Gastroesophageal sphincter (tissue), 4 donors: ENCODE measurements at regions not wholly inside any gene's neighbourhood (a gene's known extent, or its start where the extent isn't known, plus 50 kb on each side); places are given as distances from the start of the nearest gene placed in this dataset.

Experiments used
- ATAC-seq: fragments of 150-250 bp; one replicate; pipeline ENCODE4 v1.9.1; 2016; ENCODE audit warnings: mild to moderate bottlenecking, moderate library complexity
- H3K27ac ChIP-seq, 4 donors: fragments of 200-600 bp; sonication (generic) in 3 of 4; 1 replicate in 3 of 4; 2 replicates in 1 of 4; pipeline ENCODE4 v1.5.1; 2016 to 2019
- H3K27me3 ChIP-seq: fragments of 200-600 bp; sonication (generic); one replicate; pipeline ENCODE4 v1.5.1; 2019
- H3K36me3 ChIP-seq, 2 donors: fragments of 200-600 bp; sonication (generic); one replicate each; pipeline ENCODE4 v1.5.1; 2019; ENCODE audit warnings: control low read depth in 1 of 2
- H3K4me1 ChIP-seq, 3 donors: fragments of 200-600 bp; sonication (generic); 1 replicate in 2 of 3; 2 replicates in 1 of 3; pipeline ENCODE4 v1.5.1; 2016 to 2019; ENCODE audit warnings: control low read depth in 2 of 3
- H3K4me3 ChIP-seq, 2 donors: fragments of 200-600 bp; sonication (generic); one replicate each; pipeline ENCODE4 v1.5.1; 2019; ENCODE audit warnings: mild to moderate bottlenecking in 1 of 2, moderate library complexity in 1 of 2
- H3K9me3 ChIP-seq, 3 donors: fragments of 200-600 bp; sonication (generic); one replicate each; pipeline ENCODE4 v1.5.1; 2017 to 2019; ENCODE audit warnings: control low read depth in 2 of 3
- EP300 ChIP-seq: sonication (generic); formaldehyde crosslinking; IDR thresholded peaks from one replicate; pipeline ENCODE4 v1.6.1; 2017; ENCODE audit warnings: antibody characterized with exemption, mild to moderate bottlenecking
- POLR2A ChIP-seq, 2 donors: fragments of 450-650 bp; IDR thresholded peaks; one replicate each; pipeline ENCODE4 v1.6.1; 2017; ENCODE audit warnings: antibody characterized with exemption in 2 of 2, mild to moderate bottlenecking in 2 of 2, moderate library complexity in 1 of 2
- POLR2AphosphoS5 ChIP-seq: sonication (generic); formaldehyde crosslinking; IDR thresholded peaks from one replicate; pipeline ENCODE4 v1.6.1; 2017; ENCODE audit warnings: antibody characterized with exemption
- WGBS, 2 donors: methylation state at CpG; one replicate each; pipeline ENCODE4 v1.1.5; 2018; ENCODE audit warnings: low coverage in 1 of 2; 5-methylcytosine and 5-hydroxymethylcytosine counted together
- TF ChIP-seq, protein P1 (sequence below), 4 experiments: fragments of 200-600 bp in 2 of 4; fragments of 450-650 bp in 2 of 4; sonication (generic) in 1 of 4; IDR thresholded peaks; one replicate each; pipeline ENCODE4 v1.5.1; 2017 to 2019; ENCODE audit warnings: antibody characterized with exemption in 4 of 4, mild to moderate bottlenecking in 2 of 4, moderate library complexity in 2 of 4

DNA sequence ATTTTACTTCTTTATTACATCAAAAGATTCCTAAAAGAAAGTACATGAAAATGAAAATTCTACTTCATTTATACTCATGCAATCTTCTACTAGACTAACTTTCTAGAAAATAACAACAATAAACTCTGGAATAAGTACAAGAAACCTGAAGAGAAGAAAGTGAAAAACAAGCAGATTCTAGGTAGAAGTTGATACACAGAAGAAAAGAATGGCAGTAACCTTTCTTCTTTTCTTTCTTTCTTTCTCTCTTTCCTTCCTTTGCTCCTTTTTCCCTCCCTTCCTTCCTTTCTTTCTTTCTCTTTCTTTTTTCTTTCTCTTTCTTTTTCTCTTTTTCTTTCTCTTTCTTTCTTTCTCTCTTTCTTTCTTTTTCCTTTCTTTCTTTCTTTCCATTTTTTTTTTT, 541.7 kb upstream of the ANKRD30A start:
- H3K4me3 ChIP-seq = no peak overlapping the region
- no peaks in the 10 kb centered on the region for H3K9me3 ChIP-seq
- H3K27me3 ChIP-seq = no peaks in the 10 kb centered on the region
- ATAC-seq = no peak
- no peaks in the 10 kb centered on the region for H3K36me3 ChIP-seq
- no peak for TF ChIP-seq EP300
- H3K4me1 ChIP-seq = no peaks in the 10 kb centered on the region
- no peak overlapping the region for H3K27ac ChIP-seq

GRCh38 chr10:36581237-36581636, 544.2 kb upstream of the ANKRD30A start:
- ATAC-seq = no peak
- Histone ChIP-seq H3K4me1 (no peaks in the 10 kb centered on the region), H3K9me3 (no peaks in the 10 kb centered on the region), H3K27ac (no peak overlapping the region), H3K4me3 (no peak overlapping the region), H3K36me3 (no peaks in the 10 kb centered on the region), H3K27me3 (no peaks in the 10 kb centered on the region)
- WGBS, 2 donors = 91 to 96% methylated on average over 2 of the region's 2 CpGs
- TF ChIP-seq EP300 (no peak), POLR2A (IDR thresholded peaks at IDR 0.05) (no peak), POLR2AphosphoS5 (no peak)
- TF ChIP-seq, protein P1, sequence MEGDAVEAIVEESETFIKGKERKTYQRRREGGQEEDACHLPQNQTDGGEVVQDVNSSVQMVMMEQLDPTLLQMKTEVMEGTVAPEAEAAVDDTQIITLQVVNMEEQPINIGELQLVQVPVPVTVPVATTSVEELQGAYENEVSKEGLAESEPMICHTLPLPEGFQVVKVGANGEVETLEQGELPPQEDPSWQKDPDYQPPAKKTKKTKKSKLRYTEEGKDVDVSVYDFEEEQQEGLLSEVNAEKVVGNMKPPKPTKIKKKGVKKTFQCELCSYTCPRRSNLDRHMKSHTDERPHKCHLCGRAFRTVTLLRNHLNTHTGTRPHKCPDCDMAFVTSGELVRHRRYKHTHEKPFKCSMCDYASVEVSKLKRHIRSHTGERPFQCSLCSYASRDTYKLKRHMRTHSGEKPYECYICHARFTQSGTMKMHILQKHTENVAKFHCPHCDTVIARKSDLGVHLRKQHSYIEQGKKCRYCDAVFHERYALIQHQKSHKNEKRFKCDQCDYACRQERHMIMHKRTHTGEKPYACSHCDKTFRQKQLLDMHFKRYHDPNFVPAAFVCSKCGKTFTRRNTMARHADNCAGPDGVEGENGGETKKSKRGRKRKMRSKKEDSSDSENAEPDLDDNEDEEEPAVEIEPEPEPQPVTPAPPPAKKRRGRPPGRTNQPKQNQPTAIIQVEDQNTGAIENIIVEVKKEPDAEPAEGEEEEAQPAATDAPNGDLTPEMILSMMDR (IDR thresholded peaks at IDR 0.05) = no peak

DNA sequence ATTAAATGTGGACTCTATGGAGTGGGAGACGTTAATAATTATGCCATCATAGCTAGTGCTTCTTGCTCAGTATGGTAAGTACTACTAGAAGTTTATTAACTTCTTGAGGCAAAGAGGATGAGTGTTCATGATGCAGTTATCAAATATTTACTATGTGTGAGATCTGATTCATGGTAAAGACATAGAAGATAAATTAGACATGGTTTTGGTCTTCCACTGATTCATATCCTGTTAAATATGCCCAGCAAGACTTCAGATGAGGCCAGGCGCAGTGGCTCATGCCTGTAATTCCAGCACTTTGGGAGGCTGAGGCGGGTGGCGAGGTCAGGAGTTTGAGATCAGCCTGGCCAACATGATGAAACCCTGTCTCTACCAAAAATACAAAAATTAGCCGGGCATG, 547.1 kb upstream of the ANKRD30A start:
- Histone ChIP-seq H3K27ac (no peak overlapping the region), H3K4me3 (no peak overlapping the region), H3K4me1 (no peaks in the 10 kb centered on the region), H3K36me3 (no peaks in the 10 kb centered on the region), H3K27me3 (no peaks in the 10 kb centered on the region), H3K9me3 (no peaks in the 10 kb centered on the region)
- no peak for ATAC-seq
- TF ChIP-seq POLR2AphosphoS5 (no peak), EP300 (no peak), POLR2A (IDR thresholded peaks at IDR 0.05) (no peak)
- TF ChIP-seq, protein P1 (IDR thresholded peaks at IDR 0.05) = no peak
- 94 to 96% methylated on average over 2 to 5 of the region's 5 CpGs for WGBS, 2 donors

DNA sequence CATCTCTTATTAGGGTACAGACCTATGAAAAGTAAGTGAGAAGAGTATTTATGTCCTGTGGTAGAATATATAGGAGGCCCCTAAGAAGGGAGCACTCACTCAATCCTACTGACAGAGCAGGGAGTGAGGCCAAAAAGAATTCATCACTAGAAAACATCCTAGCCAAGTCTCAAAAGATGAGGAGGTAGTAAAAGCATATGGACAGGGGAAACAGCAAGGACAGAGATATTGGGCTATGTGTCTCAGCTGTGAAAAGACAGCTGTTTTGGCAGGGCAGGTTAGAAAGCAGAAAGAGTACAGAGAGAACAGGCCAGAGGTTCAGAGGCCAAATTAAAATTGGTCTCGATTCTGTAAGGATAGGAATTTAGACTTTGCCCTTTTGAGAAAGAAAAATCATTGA, 548.3 kb upstream of the ANKRD30A start:
- Histone ChIP-seq H3K27ac (no peak overlapping the region), H3K9me3 (no peaks in the 10 kb centered on the region), H3K4me3 (no peak overlapping the region), H3K4me1 (no peaks in the 10 kb centered on the region), H3K36me3 (no peaks in the 10 kb centered on the region), H3K27me3 (no peaks in the 10 kb centered on the region)
- WGBS, 2 donors = 40 to 75% methylated on average over 1 of the region's 1 CpG
- no peak for ATAC-seq
- TF ChIP-seq POLR2A (IDR thresholded peaks at IDR 0.05) (no peak), POLR2AphosphoS5 (no peak), EP300 (no peak)
- TF ChIP-seq, protein P1 (IDR thresholded peaks at IDR 0.05) = no peak

DNA sequence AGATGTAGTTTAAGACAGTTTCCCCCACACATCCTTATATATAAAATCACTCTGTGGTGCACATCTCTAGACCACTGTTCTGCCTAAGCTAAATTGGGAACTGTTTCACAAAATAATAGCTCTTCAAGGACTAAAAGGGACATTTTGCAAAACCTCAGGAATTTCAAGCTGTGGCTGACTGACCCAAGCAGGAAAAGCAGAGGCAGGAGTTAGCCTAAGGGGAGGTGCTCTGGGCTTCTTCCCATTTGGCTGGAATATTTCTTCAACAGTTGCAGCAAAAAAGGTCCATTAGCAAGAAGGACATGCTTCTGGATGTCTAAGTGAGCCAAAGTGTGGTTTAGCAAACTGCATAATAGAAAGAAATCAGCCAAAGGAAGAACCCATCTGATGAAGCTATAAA, 551.2 kb upstream of the ANKRD30A start:
- no peak for ATAC-seq
- Histone ChIP-seq H3K9me3 (no peaks in the 10 kb centered on the region), H3K4me3 (no peak overlapping the region), H3K27ac (no peak overlapping the region), H3K36me3 (no peaks in the 10 kb centered on the region), H3K27me3 (no peaks in the 10 kb centered on the region), H3K4me1 (no peaks in the 10 kb centered on the region)
- TF ChIP-seq EP300 (no peak), POLR2AphosphoS5 (no peak), POLR2A (IDR thresholded peaks at IDR 0.05) (no peak)
- TF ChIP-seq, protein P1 (IDR thresholded peaks at IDR 0.05) = no peak

GRCh38 chr10:36573246-36573645, 552.2 kb upstream of the ANKRD30A start:
- TF ChIP-seq EP300 (no peak), POLR2AphosphoS5 (no peak), POLR2A (IDR thresholded peaks at IDR 0.05) (no peak)
- TF ChIP-seq, protein P1 (IDR thresholded peaks at IDR 0.05) = no peak
- no peak for ATAC-seq
- H3K4me3 ChIP-seq = no peak overlapping the region
- no peaks in the 10 kb centered on the region for H3K36me3 ChIP-seq
- no peak overlapping the region for H3K27ac ChIP-seq
- 28 to 39% methylated on average over 2 of the region's 2 CpGs for WGBS, 2 donors
- H3K9me3 ChIP-seq = no peaks in the 10 kb centered on the region
- H3K4me1 ChIP-seq = no peaks in the 10 kb centered on the region
- no peaks in the 10 kb centered on the region for H3K27me3 ChIP-seq
